Ovary (tissue), 3 donors: ENCODE measurements at regions not wholly inside any gene's neighbourhood (a gene's known extent, or its start where the extent isn't known, plus 50 kb on each side); places are given as distances from the start of the nearest gene placed in this dataset.

Experiments used
- EP300 ChIP-seq: sonication (generic); formaldehyde crosslinking; IDR thresholded peaks from one replicate; pipeline ENCODE4 v1.6.1; 2017; ENCODE audit warnings: antibody characterized with exemption
- TF ChIP-seq, protein P1 (sequence below), 3 donors: fragments of 450-650 bp in 2 of 3; fragments of 200-600 bp in 1 of 3; IDR thresholded peaks; one replicate each; pipeline versions ENCODE4 v1.5.1 to v1.8.0; 2016 to 2022; ENCODE audit warnings: antibody characterized with exemption in 3 of 3, mild to moderate bottlenecking in 1 of 3
- donor health status: DM: no; HTN: no; CAD: no.

- TF ChIP-seq, protein P1, sequence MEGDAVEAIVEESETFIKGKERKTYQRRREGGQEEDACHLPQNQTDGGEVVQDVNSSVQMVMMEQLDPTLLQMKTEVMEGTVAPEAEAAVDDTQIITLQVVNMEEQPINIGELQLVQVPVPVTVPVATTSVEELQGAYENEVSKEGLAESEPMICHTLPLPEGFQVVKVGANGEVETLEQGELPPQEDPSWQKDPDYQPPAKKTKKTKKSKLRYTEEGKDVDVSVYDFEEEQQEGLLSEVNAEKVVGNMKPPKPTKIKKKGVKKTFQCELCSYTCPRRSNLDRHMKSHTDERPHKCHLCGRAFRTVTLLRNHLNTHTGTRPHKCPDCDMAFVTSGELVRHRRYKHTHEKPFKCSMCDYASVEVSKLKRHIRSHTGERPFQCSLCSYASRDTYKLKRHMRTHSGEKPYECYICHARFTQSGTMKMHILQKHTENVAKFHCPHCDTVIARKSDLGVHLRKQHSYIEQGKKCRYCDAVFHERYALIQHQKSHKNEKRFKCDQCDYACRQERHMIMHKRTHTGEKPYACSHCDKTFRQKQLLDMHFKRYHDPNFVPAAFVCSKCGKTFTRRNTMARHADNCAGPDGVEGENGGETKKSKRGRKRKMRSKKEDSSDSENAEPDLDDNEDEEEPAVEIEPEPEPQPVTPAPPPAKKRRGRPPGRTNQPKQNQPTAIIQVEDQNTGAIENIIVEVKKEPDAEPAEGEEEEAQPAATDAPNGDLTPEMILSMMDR (IDR thresholded peaks at IDR 0.05), result no peak
- TF ChIP-seq EP300, result no peak
Measured at GRCh38 chr14:89648510-89648909, 231.5 kb upstream of the FOXN3 start.
